ENCODE measurements at regions not wholly inside any gene's neighbourhood (a gene's known extent, or its start where the extent isn't known, plus 50 kb on each side); places are given as distances from the start of the nearest gene placed in this dataset.

DNA sequence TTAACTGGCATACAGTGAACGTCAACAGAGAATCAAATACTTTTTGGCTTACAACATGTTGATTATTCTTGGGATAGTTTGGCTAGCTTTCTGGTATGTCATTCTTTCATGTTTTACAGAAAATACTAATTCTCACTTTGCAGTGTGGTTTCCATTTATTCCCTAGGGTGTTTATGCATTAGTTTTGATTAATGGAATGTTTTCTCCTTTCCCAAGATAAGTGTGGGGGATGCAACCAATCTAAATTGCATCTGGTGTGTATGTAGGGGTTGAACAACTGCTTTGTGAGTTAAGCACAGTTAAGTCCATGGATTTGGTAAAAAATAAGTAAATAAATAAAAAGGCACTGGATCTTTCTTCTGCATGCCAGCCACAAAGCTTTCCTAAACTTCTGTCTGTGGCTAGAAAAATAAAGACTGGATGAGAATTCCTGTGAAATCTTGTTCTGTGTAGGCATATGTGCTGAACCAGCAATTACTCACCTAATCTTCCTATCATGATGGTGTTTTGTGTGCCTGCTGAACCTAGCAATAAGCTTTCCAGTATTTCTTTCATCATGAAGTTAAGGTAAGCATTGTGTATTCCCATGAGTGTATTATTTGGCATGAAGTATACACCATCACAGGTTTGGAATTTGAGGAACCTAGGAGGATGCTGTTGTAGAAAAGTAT lies 50.6 kb upstream of the TENM3 start:
- H3K4me3 ChIP-seq (ENCODE audit: low read length), result no peak overlapping the region
- DNase-seq (ENCODE audit: low read depth), result no peak
- no peak for TF ChIP-seq CTCF (conservative IDR thresholded peaks at IDR 0.05; ENCODE audit: low read depth, low read length)

DNA sequence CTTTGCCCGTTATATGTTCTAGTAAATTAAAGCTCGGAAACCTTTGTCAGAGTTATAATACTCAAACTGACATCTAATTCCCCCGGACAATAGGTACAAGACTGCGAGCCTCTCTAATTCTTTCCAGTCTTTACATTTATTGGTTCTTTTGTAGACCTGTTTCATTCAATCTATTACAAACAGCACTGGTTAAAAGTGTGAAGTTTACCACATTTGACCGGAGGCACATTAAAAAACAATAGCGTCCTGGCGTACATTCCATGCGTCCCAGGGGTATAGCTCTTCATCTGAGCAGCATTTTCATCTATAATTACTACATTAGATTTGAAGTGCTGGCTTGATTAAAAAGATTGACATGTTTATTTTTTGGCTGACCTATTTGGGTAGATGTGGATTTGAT lies 49.9 kb upstream of the TENM3 start:
- no peak for DNase-seq (ENCODE audit: low read depth)
- TF ChIP-seq CTCF (conservative IDR thresholded peaks at IDR 0.05; ENCODE audit: low read depth, low read length), result no peak
- H3K4me3 ChIP-seq (ENCODE audit: low read length), result no peak overlapping the region

Data from retinal pigment epithelial cell (primary cell).